Psoas muscle (tissue), 7 donors: ENCODE measurements at regions not wholly inside any gene's neighbourhood (a gene's known extent, or its start where the extent isn't known, plus 50 kb on each side); places are given as distances from the start of the nearest gene placed in this dataset.

Experiments used
- ATAC-seq, 4 donors: fragments of 200-7000 bp; cut with Tn5 transposase; one replicate each; pipeline ENCODE4 v1.9.1; 2020; ENCODE audit warnings: moderate library complexity in 3 of 4, mild to moderate bottlenecking in 2 of 4
- DNase-seq, 2 donors: peaks; one replicate each; pipeline ENCODE4 v3.0.0-alpha.2; 2020
- H3K27ac ChIP-seq: fragments of 200-600 bp; one replicate; pipeline ENCODE4 v1.8.0; 2022
- H3K27me3 ChIP-seq, 3 donors: fragments of 200-600 bp in 1 of 3; one replicate each; pipeline versions ENCODE4 v1.6.1 to v1.8.0; 2013 to 2022; ENCODE audit warnings: low read length in 2 of 3, mild to moderate bottlenecking in 2 of 3, moderate library complexity in 1 of 3; ENCODE audit not compliant: insufficient read depth in 3 of 3
- H3K36me3 ChIP-seq, 2 donors: fragments of 200-600 bp in 1 of 2; one replicate each; pipeline versions ENCODE4 v1.6.1 to v1.8.0; 2013 to 2022; ENCODE audit warnings: low read depth in 1 of 2, mild to moderate bottlenecking in 1 of 2, moderate library complexity in 1 of 2; ENCODE audit not compliant: insufficient read depth in 1 of 2
- H3K4me1 ChIP-seq: fragments of 200-600 bp; one replicate; pipeline ENCODE4 v1.8.0; 2022
- H3K4me3 ChIP-seq: fragments of 200-600 bp; one replicate; pipeline ENCODE4 v1.8.0; 2022; ENCODE audit warnings: mild to moderate bottlenecking
- H3K9me3 ChIP-seq: fragments of 200-600 bp; one replicate; pipeline ENCODE4 v1.8.0; 2022
- WGBS, 3 donors: extraction: QIAGEN DNeasy Blood & Tissue Kit; methylation state at CpG; one replicate each; pipeline versions ENCODE4 v1.1.6 to v1.1.7; 2013; 5-methylcytosine and 5-hydroxymethylcytosine counted together
- intact Hi-C, 2 donors: fragments of 100-400 bp; cut with DNase I; formaldehyde crosslinking; loops; one replicate each; pipeline versions ENCODE4 v1.11.0 to v1.14.2; 2022
- TF ChIP-seq, protein P1 (sequence below): fragments of 200-600 bp; IDR thresholded peaks from one replicate; pipeline ENCODE4 v1.8.0; 2022; ENCODE audit warnings: antibody characterized with exemption
- donor health status: healthy with polysubstance abuse.
- donor health status: DM: no; HTN: no; CAD: no; lungs with moderate emphysema.
- donor health status: Bipolar disorder and iron deficiency.
- donor health status: healthy.
- donor health status: DM: yes; HTN: yes; CAD: no.
- donor health status: DM: no; HTN: no; CAD: no.
- donor health status: DM: yes; HTN: yes; CAD: no.

DNA sequence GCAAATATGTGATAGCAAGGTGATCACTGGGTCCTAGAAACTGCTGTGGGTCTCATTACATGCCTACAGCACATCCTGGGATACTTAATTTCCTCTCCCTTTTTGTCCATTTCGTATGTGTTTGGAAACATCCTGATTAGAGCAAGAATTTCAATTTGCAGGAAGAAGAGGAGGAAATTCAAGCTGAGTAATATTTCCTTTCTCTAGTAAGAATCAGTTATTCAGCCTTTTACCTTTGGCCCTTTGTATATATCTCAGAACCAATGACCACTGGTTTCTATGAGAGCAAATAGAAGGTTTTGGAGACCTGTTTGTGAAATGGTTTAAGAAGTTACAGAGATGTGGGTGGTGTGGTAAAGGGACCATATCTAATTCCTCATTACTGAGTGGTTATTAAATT, 171.6 kb downstream of the RMI1 start:
- Histone ChIP-seq H3K27ac (no peak overlapping the region), H3K4me1 (peaks cover 3% of the 10 kb centered on the region), H3K4me3 (no peak overlapping the region), H3K36me3 (no peaks in the 10 kb centered on the region), H3K9me3 (no peaks in the 10 kb centered on the region), H3K27me3 (no peaks in the 10 kb centered on the region)
- DNase-seq (no peak), ATAC-seq (no peak)
- WGBS, 3 donors = 74 to 82% (median 75%) methylated on average over 1 of the region's 1 CpG
- intact Hi-C loops = no loop called here
- TF ChIP-seq, protein P1, sequence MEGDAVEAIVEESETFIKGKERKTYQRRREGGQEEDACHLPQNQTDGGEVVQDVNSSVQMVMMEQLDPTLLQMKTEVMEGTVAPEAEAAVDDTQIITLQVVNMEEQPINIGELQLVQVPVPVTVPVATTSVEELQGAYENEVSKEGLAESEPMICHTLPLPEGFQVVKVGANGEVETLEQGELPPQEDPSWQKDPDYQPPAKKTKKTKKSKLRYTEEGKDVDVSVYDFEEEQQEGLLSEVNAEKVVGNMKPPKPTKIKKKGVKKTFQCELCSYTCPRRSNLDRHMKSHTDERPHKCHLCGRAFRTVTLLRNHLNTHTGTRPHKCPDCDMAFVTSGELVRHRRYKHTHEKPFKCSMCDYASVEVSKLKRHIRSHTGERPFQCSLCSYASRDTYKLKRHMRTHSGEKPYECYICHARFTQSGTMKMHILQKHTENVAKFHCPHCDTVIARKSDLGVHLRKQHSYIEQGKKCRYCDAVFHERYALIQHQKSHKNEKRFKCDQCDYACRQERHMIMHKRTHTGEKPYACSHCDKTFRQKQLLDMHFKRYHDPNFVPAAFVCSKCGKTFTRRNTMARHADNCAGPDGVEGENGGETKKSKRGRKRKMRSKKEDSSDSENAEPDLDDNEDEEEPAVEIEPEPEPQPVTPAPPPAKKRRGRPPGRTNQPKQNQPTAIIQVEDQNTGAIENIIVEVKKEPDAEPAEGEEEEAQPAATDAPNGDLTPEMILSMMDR = no peak

DNA sequence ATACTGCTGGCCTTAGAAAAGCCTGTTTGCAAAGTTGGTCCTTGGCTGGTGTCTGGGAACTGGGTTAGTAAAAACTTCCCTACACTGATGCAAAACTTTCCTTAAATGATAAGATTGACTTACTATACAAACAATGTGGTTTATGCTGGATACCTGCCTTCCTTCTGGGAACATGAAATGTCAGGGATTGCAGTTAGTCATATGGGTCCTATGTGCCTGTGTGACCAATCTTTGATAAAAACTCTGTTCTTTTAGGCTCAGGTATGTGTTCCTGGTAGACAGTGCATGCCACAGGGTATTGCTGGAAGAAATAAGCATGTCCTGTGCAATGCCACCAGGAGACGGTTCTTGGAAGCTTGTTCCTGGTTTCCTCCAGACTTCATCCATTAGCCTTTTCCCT, 173.3 kb downstream of the RMI1 start:
- no peaks in the 10 kb centered on the region for H3K36me3 ChIP-seq
- no peak for ATAC-seq
- intact Hi-C loops = no loop called here
- no peak overlapping the region for H3K27ac ChIP-seq
- no peak overlapping the region for H3K4me3 ChIP-seq
- WGBS, 3 donors = 49 to 97% (median 96%) methylated on average over 1 of the region's 1 CpG
- H3K27me3 ChIP-seq = no peaks in the 10 kb centered on the region
- no peaks in the 10 kb centered on the region for H3K9me3 ChIP-seq
- H3K4me1 ChIP-seq = no peaks in the 10 kb centered on the region
- TF ChIP-seq, protein P1 = no peak
- no peak for DNase-seq

DNA sequence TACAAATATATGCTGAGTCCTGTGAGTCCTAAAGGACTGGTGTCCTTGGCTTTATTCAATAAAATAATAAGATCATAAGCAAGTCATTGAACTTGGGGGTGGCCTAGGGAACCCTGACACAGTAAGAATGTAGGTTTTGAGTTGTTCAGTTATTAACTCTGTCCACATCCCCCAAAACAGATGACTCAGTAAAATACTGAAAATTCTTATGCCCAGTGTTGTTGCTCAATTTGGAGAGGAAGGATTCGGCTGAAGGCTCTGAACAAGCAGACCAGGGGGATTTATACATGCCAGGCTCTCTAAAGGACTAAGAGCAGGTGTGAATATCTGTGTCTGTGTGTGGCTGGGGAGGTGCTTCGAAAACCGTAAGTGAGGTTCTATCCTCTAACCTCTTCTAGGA, 173.7 kb downstream of the RMI1 start:
- intact Hi-C loops = no loop called here
- Histone ChIP-seq H3K36me3 (no peaks in the 10 kb centered on the region), H3K4me3 (no peak overlapping the region), H3K9me3 (no peaks in the 10 kb centered on the region), H3K4me1 (no peaks in the 10 kb centered on the region), H3K27me3 (no peaks in the 10 kb centered on the region), H3K27ac (no peak overlapping the region)
- DNase-seq (no peak), ATAC-seq (no peak)
- TF ChIP-seq, protein P1 = no peak
- WGBS, 3 donors = 92 to 94% (median 93%) methylated on average over 3 of the region's 3 CpGs

DNA sequence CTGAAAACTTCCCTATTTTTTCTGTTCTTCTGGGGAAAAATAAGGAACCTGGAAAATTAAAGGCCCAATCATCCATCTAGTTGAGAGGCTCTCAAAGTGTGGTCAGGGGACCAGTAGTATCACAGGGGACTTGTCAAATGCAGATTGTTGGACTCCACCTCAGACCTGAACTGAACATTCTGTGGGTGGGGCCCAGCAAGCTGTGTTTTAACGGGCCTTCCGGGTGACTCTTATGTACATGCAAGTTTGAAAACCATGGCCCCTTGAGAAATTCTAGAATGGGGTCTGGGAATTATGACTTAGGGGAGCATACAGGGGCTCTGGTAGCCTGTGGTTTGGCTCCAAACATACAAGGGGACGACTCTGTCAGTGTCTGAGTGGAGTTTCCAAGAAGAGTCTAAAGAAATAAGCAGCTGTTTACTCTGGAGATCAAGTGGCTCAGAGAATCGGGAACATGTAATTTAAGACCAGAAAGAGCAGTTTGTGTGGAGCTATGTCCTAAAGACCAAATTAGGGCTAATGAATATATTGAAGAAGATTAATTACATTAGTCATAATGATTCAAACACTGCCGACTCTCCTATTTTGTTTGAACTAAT, 177.4 kb downstream of the SLC28A3 start:
- WGBS, 3 donors = 29 to 44% (median 36%) methylated on average over 5 of the region's 5 CpGs
- peaks cover 14% of the 10 kb centered on the region for H3K4me1 ChIP-seq
- no peak overlapping the region for H3K4me3 ChIP-seq
- H3K27me3 ChIP-seq = no peaks in the 10 kb centered on the region
- TF ChIP-seq, protein P1 = no peak
- peak overlapping the region; percentile 41 for H3K27ac ChIP-seq
- H3K9me3 ChIP-seq = no peaks in the 10 kb centered on the region
- no peaks in the 10 kb centered on the region for H3K36me3 ChIP-seq
- intact Hi-C loops = no loop called here
- ATAC-seq (no peak), DNase-seq (no peak)

DNA sequence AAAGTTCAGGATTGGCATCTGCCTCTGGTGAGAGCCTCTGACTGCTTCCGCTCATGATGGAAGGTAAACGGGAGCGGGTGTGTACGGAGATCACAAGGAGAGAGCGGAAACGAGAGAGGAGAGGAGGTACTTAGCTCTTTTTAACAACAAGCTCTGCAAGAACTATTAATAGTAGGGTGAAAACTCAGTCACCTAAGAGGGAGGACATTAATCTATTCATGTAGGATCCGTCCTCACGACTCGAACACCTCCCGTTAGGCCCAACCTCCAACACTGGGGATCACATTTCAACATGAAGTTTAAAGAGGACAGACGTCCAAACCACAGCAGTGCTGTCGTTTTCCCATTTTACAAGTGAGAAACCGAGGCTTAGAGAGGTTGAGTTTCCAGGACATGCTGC, 173.7 kb downstream of the SLC28A3 start:
- Histone ChIP-seq H3K27me3 (no peaks in the 10 kb centered on the region), H3K36me3 (no peaks in the 10 kb centered on the region), H3K4me1 (peaks cover 41% of the 10 kb centered on the region), H3K9me3 (no peaks in the 10 kb centered on the region), H3K27ac (peak overlapping the region; percentile 95), H3K4me3 (no peak overlapping the region)
- intact Hi-C loops = loop anchor here in 1 of 2 donors (5.0 kb wide), 1 partner anchor 105 kb away; no protein-coding TSS in a partner anchor
- ATAC-seq = peak; percentile 50 to 81 (median 76)
- WGBS, 3 donors = 24 to 42% (median 38%) methylated on average over 13 of the region's 13 CpGs
- DNase-seq = peak in 1 of 2 donors; percentile 52
- TF ChIP-seq, protein P1 = no peak
